Right lobe of liver (tissue), 6 donors: ENCODE measurements at regions not wholly inside any gene's neighbourhood (a gene's known extent, or its start where the extent isn't known, plus 50 kb on each side); places are given as distances from the start of the nearest gene placed in this dataset.

ENCODE experiments used
- ATAC-seq, 4 donors: fragments of 200-7000 bp; cut with Tn5 transposase; one replicate each; pipeline ENCODE4 v1.9.1; 2020; ENCODE audit warnings: mild to moderate bottlenecking in 4 of 4, moderate library complexity in 4 of 4
- DNase-seq, 3 donors: peaks; one replicate each; pipeline ENCODE4 v3.0.0-alpha.2; 2020
- H3K27ac ChIP-seq, 3 donors: fragments of 200-600 bp; one replicate each; pipeline ENCODE4 v1.8.0; 2022
- H3K27me3 ChIP-seq, 2 donors: fragments of 200-600 bp; one replicate each; pipeline ENCODE4 v1.8.0; 2022
- H3K36me3 ChIP-seq, 4 donors: fragments of 200-600 bp; sonication (generic) in 1 of 4; one replicate each; pipeline versions ENCODE4 v1.5.1 to v1.8.0; 2017 to 2022; ENCODE audit warnings: control low read depth in 1 of 4
- H3K4me1 ChIP-seq, 4 donors: fragments of 200-600 bp; sonication (generic) in 1 of 4; one replicate each; pipeline versions ENCODE4 v1.5.1 to v1.8.0; 2017 to 2022; ENCODE audit warnings: control low read depth in 1 of 4
- H3K4me3 ChIP-seq, 3 donors: fragments of 200-600 bp; one replicate each; pipeline ENCODE4 v1.8.0; 2022
- H3K9me3 ChIP-seq, 4 donors: fragments of 200-600 bp; sonication (generic) in 1 of 4; one replicate each; pipeline versions ENCODE4 v1.5.1 to v1.8.0; 2017 to 2022; ENCODE audit warnings: control low read depth in 1 of 4
- CTCF ChIP-seq, 4 donors: fragments of 200-600 bp in 3 of 4; fragments of 450-650 bp in 1 of 4; IDR thresholded peaks; one replicate each; pipeline versions ENCODE4 v1.5.1 to v1.8.0; 2016 to 2022; ENCODE audit warnings: antibody characterized with exemption in 4 of 4, mild to moderate bottlenecking in 2 of 4
- POLR2A ChIP-seq: fragments of 450-650 bp; IDR thresholded peaks from one replicate; pipeline ENCODE4 v1.6.1; 2017; ENCODE audit warnings: antibody characterized with exemption, mild to moderate bottlenecking
- WGBS: methylation state at CpG from one replicate; pipeline ENCODE4 v1.1.6; 2018; ENCODE audit warnings: low coverage, low lambda C conversion rate; ENCODE audit not compliant: insufficient coverage; ENCODE audit errors: missing lambda C conversion rate; 5-methylcytosine and 5-hydroxymethylcytosine counted together
- intact Hi-C, 2 donors: fragments of 100-400 bp; cut with DNase I; formaldehyde crosslinking; loops; one replicate each; pipeline versions ENCODE4 v1.11.2 to v1.14.1; 2022
- donor health status: DM: no; HTN: yes; CAD: no.
- donor health status: DM: no; HTN: no; CAD: no.
- donor health status: DM: no; HTN: no; CAD: no.
- donor health status: DM: no; HTN: yes; CAD: no.
- donor health status: DM: no; HTN: yes; CAD: no.

DNA sequence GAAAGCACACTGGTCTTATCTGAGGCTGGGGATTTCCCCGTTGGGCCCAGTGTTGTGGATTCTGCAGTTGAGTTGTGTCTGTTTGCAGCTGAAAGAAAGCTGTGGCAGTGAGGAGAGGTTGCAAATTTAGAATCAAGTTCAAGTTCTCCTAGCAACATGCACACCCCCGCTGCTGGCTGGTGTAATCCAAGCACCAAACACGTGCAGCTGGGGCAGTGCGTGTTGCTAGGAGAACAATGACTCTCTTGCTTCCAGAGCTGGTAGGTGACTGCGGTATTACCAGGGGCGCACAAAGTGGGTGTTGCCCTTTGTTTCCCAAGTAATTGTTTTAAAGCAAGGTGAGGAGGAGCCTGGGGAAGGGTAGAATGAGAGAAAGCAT lies 91.5 kb downstream of the IER5 start:
- 33% methylated on average over 6 of the region's 6 CpGs for WGBS
- DNase-seq (no peak), ATAC-seq (no peak)
- Histone ChIP-seq H3K27me3 (no peaks in the 10 kb centered on the region), H3K4me3 (no peak overlapping the region), H3K4me1 (no peaks in the 10 kb centered on the region), H3K9me3 (no peaks in the 10 kb centered on the region), H3K36me3 (no peaks in the 10 kb centered on the region), H3K27ac (no peak overlapping the region)
- intact Hi-C loops, result no loop called here
- TF ChIP-seq CTCF (IDR thresholded peaks at IDR 0.05) (no peak), POLR2A (no peak)

DNA sequence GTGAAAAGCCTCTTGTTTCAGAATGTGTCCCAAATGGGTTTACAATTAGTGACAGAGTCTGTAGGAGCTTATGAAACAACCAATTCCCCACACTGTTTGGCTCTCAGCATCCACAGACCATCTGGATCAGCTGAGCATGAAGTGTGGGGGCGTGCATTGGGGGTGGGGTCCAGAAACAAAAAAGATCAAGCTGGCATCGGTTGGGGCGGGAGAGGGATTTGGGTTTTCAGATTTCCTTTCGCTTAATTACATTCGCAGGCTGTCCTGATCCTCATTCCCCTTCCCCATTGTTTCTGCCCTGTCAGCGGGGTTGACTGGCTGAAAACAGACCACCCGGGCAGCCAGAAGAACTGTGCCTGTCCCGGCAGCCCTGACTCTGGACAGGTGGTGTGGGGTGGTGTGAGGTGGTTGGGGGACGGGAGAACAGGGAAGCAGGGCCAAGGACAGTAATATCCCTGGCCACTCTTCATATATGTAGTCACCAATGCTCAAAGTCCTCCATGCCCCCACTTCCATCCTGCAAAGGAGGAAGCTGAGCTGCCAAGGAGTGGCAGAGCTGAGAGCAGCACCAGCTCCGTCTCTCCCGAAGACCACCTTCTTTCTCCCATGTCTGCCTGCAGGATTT lies 92.0 kb downstream of the IER5 start:
- no peak overlapping the region for H3K4me3 ChIP-seq
- no peaks in the 10 kb centered on the region for H3K9me3 ChIP-seq
- no peak for ATAC-seq
- 58% methylated on average over 9 of the region's 11 CpGs for WGBS
- no peak overlapping the region for H3K27ac ChIP-seq
- no peaks in the 10 kb centered on the region for H3K27me3 ChIP-seq
- intact Hi-C loops, result no loop called here
- H3K36me3 ChIP-seq, result no peaks in the 10 kb centered on the region
- no peak for DNase-seq
- TF ChIP-seq POLR2A, result no peak
- no peak for TF ChIP-seq CTCF (IDR thresholded peaks at IDR 0.05)
- no peaks in the 10 kb centered on the region for H3K4me1 ChIP-seq

GRCh38 chr1:181181792-181182585 lies 93.5 kb downstream of the IER5 start:
- Histone ChIP-seq H3K27ac (no peak overlapping the region), H3K27me3 (no peaks in the 10 kb centered on the region), H3K4me3 (no peak overlapping the region), H3K36me3 (no peaks in the 10 kb centered on the region), H3K4me1 (no peaks in the 10 kb centered on the region), H3K9me3 (no peaks in the 10 kb centered on the region)
- intact Hi-C loops, result no loop called here
- ATAC-seq (no peak), DNase-seq (no peak)
- WGBS, result 53% methylated on average over 5 of the region's 11 CpGs
- no peak for TF ChIP-seq POLR2A
- no peak for TF ChIP-seq CTCF (IDR thresholded peaks at IDR 0.05)

GRCh38 chr1:181184621-181185020 lies 96.1 kb downstream of the IER5 start:
- TF ChIP-seq POLR2A (no peak), CTCF (IDR thresholded peaks at IDR 0.05) (no peak)
- Histone ChIP-seq H3K9me3 (no peaks in the 10 kb centered on the region), H3K4me1 (peaks cover 0 to under 1% (median 0%) of the 10 kb centered on the region in 4 donors), H3K27me3 (no peaks in the 10 kb centered on the region), H3K4me3 (no peak overlapping the region), H3K27ac (no peak overlapping the region), H3K36me3 (no peaks in the 10 kb centered on the region)
- no peak for ATAC-seq
- 61% methylated on average over 5 of the region's 5 CpGs for WGBS
- intact Hi-C loops, result no loop called here
- no peak for DNase-seq
